H1 (cell line): ENCODE measurements at regions not wholly inside any gene's neighbourhood (a gene's known extent, or its start where the extent isn't known, plus 50 kb on each side); places are given as distances from the start of the nearest gene placed in this dataset.
A peak's percentile ranks its signal among the peaks of the same experiment; 100 is the strongest.

Experiments
- CTCF ChIA-PET: fragments of 300-600 bp; sonication (Branson Sonifier 250); formaldehyde crosslinking; loops from one replicate; lab custom pipeline; 2021; ENCODE audit not compliant: partially characterized antibody; lab: Charles Lee
- POLR2A ChIA-PET: fragments of 300-600 bp; sonication (Branson Sonifier 250); formaldehyde crosslinking; loops from one replicate; lab custom pipeline; 2021; ENCODE audit warnings: inconsistent platforms; ENCODE audit not compliant: partially characterized antibody; lab: Charles Lee
- DNase-seq, 2 experiments: peaks; one replicate each; pipeline versions ENCODE4 v3.0.0 to v3.0.0-alpha.2; 2010 to 2022; ENCODE audit warnings: low spot score in 2 of 2, low read depth in 1 of 2, mixed read lengths in 1 of 2
- FAIRE-seq: peaks from 2 replicates; lab custom pipeline; 2011; peaks lifted over from hg19 to GRCh38; lab: Jason Lieb, UNC
- H2AFZ ChIP-seq: 2 replicates; pipeline ENCODE4 v1.8.1; 2012; ENCODE audit warnings: low read length, inconsistent platforms
- H2AK5ac ChIP-seq: 2 replicates; pipeline ENCODE4 v1.6.1; 2013; ENCODE audit warnings: low read depth, low read length
- H2BK120ac ChIP-seq: replicated peaks from 2 replicates; pipeline ENCODE3; 2013; ENCODE audit warnings: low read depth, low read length, inconsistent platforms
- H2BK12ac ChIP-seq: 2 replicates; pipeline ENCODE4 v1.6.1; 2013; ENCODE audit warnings: low read depth, low read length
- H2BK15ac ChIP-seq: 2 replicates; pipeline ENCODE4 v1.6.1; 2013; ENCODE audit warnings: low read length
- H2BK20ac ChIP-seq: 2 replicates; pipeline ENCODE4 v1.6.1; 2013; ENCODE audit warnings: low read length
- H2BK5ac ChIP-seq: 2 replicates; pipeline ENCODE4 v1.6.1; 2013; ENCODE audit warnings: low read depth, low read length
- H3K14ac ChIP-seq: 2 replicates; pipeline ENCODE4 v1.6.1; 2013; ENCODE audit warnings: inconsistent platforms; ENCODE audit not compliant: insufficient read length
- H3K18ac ChIP-seq: 2 replicates; pipeline ENCODE4 v1.6.1; 2013; ENCODE audit warnings: low read length; ENCODE audit errors: extremely low read depth
- H3K23ac ChIP-seq: 2 replicates; pipeline ENCODE4 v1.6.1; 2013; ENCODE audit warnings: inconsistent platforms; ENCODE audit not compliant: insufficient read length
- H3K23me2 ChIP-seq: 2 replicates; pipeline ENCODE4 v1.6.1; 2013; ENCODE audit warnings: low read depth, low read length
- H3K27ac ChIP-seq: 2 replicates; pipeline ENCODE4 v1.6.1; 2011; ENCODE audit warnings: low read depth, low read length, inconsistent platforms
- H3K27me3 ChIP-seq, 4 experiments: replicated peaks in 1 of 4; 1 replicate in 1 of 4; 2 replicates in 3 of 4; pipeline versions ENCODE4 v1.6.1 to v1.8.1; 2011 to 2013; ENCODE audit warnings: low read length in 3 of 4, mild to moderate bottlenecking in 3 of 4, inconsistent platforms in 2 of 4, mixed read lengths in 2 of 4, moderate library complexity in 1 of 4; ENCODE audit not compliant: control insufficient read depth in 3 of 4, insufficient read depth in 3 of 4; ENCODE audit errors: extremely low read depth in 1 of 4
- H3K36me3 ChIP-seq, 4 experiments: 2 replicates each; pipeline versions ENCODE4 v1.6.1 to v1.8.1; 2011 to 2013; ENCODE audit warnings: mild to moderate bottlenecking in 4 of 4, low read length in 3 of 4, moderate library complexity in 2 of 4, control low read depth in 1 of 4, inconsistent platforms in 1 of 4; ENCODE audit not compliant: insufficient read depth in 4 of 4, control insufficient read depth in 2 of 4
- H3K4ac ChIP-seq: replicated peaks from 2 replicates; pipeline ENCODE3; 2013; ENCODE audit warnings: low read length, low read depth, mixed read lengths, inconsistent platforms; ENCODE audit not compliant: insufficient read length
- H3K4me1 ChIP-seq, 4 experiments: replicated peaks in 1 of 4; 1 replicate in 1 of 4; 2 replicates in 3 of 4; pipeline versions ENCODE4 v1.6.1 to v1.8.1; 2011 to 2013; ENCODE audit warnings: low read length in 3 of 4, inconsistent platforms in 2 of 4, mixed read lengths in 1 of 4; ENCODE audit not compliant: insufficient read depth in 4 of 4, control insufficient read depth in 3 of 4
- H3K4me2 ChIP-seq, 2 experiments: 2 replicates each; pipeline versions ENCODE4 v1.6.1 to v1.8.1; 2011 to 2013; ENCODE audit warnings: low read depth in 2 of 2, low read length in 2 of 2, control low read depth in 1 of 2, inconsistent platforms in 1 of 2, mild to moderate bottlenecking in 1 of 2; ENCODE audit not compliant: insufficient read depth in 1 of 2
- H3K4me3 ChIP-seq, 4 experiments: fragments of 200-600, 300-600 bp in 1 of 4; sonication (generic), shearing (Covaris generic), sonication (Bioruptor Twin) in 1 of 4; 2 replicates each; pipeline versions ENCODE4 v1.5.1 to v1.8.1; 2011 to 2016; ENCODE audit warnings: low read length in 4 of 4, low read depth in 3 of 4, control low read depth in 2 of 4, inconsistent platforms in 2 of 4, mild to moderate bottlenecking in 2 of 4, mixed read lengths in 1 of 4, moderate library complexity in 1 of 4; ENCODE audit not compliant: insufficient read depth in 2 of 4; ENCODE audit errors: extremely low read depth in 1 of 4
- H3K56ac ChIP-seq: replicated peaks from 2 replicates; pipeline ENCODE3; 2013; ENCODE audit warnings: low read depth, mild to moderate bottlenecking, mixed read lengths, low read length, inconsistent platforms; ENCODE audit not compliant: insufficient read length
- H3K79me1 ChIP-seq: 2 replicates; pipeline ENCODE4 v1.6.1; 2013; ENCODE audit warnings: low read depth, low read length, control low read depth
- H3K79me2 ChIP-seq, 2 experiments: 2 replicates each; pipeline versions ENCODE4 v1.6.1 to v1.8.1; 2012 to 2013; ENCODE audit warnings: low read length in 2 of 2, mild to moderate bottlenecking in 2 of 2, inconsistent platforms in 1 of 2; ENCODE audit not compliant: insufficient read depth in 2 of 2, control insufficient read depth in 1 of 2
- H3K9ac ChIP-seq, 4 experiments: replicated peaks in 1 of 4; 1 replicate in 1 of 4; 2 replicates in 3 of 4; pipeline versions ENCODE4 v1.6.1 to v1.8.1; 2011 to 2013; ENCODE audit warnings: low read depth in 3 of 4, low read length in 3 of 4, control low read depth in 2 of 4, mild to moderate bottlenecking in 2 of 4, moderate library complexity in 2 of 4, inconsistent platforms in 1 of 4; ENCODE audit errors: extremely low read depth in 1 of 4
- H3K9me3 ChIP-seq, 2 experiments: 2 replicates each; pipeline versions ENCODE4 v1.6.1 to v1.8.1; 2012 to 2013; ENCODE audit warnings: mild to moderate bottlenecking in 2 of 2, moderate library complexity in 2 of 2, control low read depth in 1 of 2, inconsistent platforms in 1 of 2, low read depth in 1 of 2, low read length in 1 of 2, mixed read lengths in 1 of 2; ENCODE audit not compliant: insufficient read depth in 2 of 2
- H4K20me1 ChIP-seq, 2 experiments: replicated peaks in 1 of 2; 2 replicates each; pipeline versions ENCODE3 to v1.8.1; 2011 to 2013; ENCODE audit warnings: inconsistent platforms in 2 of 2, low read length in 2 of 2, mild to moderate bottlenecking in 1 of 2; ENCODE audit not compliant: insufficient read depth in 2 of 2, control insufficient read depth in 1 of 2
- H4K5ac ChIP-seq: 2 replicates; pipeline ENCODE4 v1.6.1; 2013; ENCODE audit warnings: low read length, low read depth, mixed read lengths, inconsistent platforms; ENCODE audit not compliant: insufficient read length
- H4K8ac ChIP-seq: 2 replicates; pipeline ENCODE4 v1.8.0; 2013; ENCODE audit warnings: mild to moderate bottlenecking, moderate library complexity, low read length, inconsistent platforms; ENCODE audit not compliant: insufficient read depth; ENCODE audit errors: extremely low read depth
- H4K91ac ChIP-seq: replicated peaks from 2 replicates; pipeline ENCODE3; 2013; ENCODE audit warnings: low read length, mixed read lengths, inconsistent platforms; ENCODE audit not compliant: insufficient read length
- BCL11A ChIP-seq, 2 experiments: IDR thresholded peaks; one replicate each; pipeline ENCODE4 v1.6.1; 2011; ENCODE audit warnings: low read depth in 2 of 2, low read length in 2 of 2, mild to moderate bottlenecking in 2 of 2
- EZH2 ChIP-seq: fragments of 200-600 bp; sonication (generic); IDR thresholded peaks from 2 replicates; pipeline ENCODE4 v1.7.1; 2012; ENCODE audit warnings: low read depth, mild to moderate bottlenecking, moderate library complexity, low read length, inconsistent platforms; ENCODE audit not compliant: severe bottlenecking
- FOSL1 ChIP-seq: IDR thresholded peaks from 2 replicates; pipeline ENCODE4 v1.6.1; 2011; ENCODE audit warnings: mild to moderate bottlenecking, low read depth, low read length, moderate library complexity; ENCODE audit not compliant: insufficient read depth
- JUN ChIP-seq: IDR thresholded peaks from 2 replicates; pipeline ENCODE4 v1.6.1; 2011; ENCODE audit warnings: low read depth, mild to moderate bottlenecking, improper control_type of control experiment, low read length
- KDM1A ChIP-seq: fragments of 200-600, 300-600 bp; sonication (generic); IDR thresholded peaks from 2 replicates; pipeline ENCODE4 v1.7.1; 2016; ENCODE audit warnings: mild to moderate bottlenecking, low read length, borderline replicate concordance
- MAFK ChIP-seq: IDR thresholded peaks from 2 replicates; pipeline ENCODE4 v1.6.1; 2012; ENCODE audit warnings: low read depth, mild to moderate bottlenecking, improper control_type of control experiment, low read length
- RBBP5 ChIP-seq: IDR thresholded peaks from 2 replicates; pipeline ENCODE4 v1.7.1; 2012; ENCODE audit warnings: low read depth, mild to moderate bottlenecking, inconsistent platforms, low read length, moderate library complexity, borderline replicate concordance
- TCF12 ChIP-seq: IDR thresholded peaks from 2 replicates; pipeline ENCODE4 v1.6.1; 2011; ENCODE audit warnings: low read depth, mild to moderate bottlenecking, low read length
- TEAD4 ChIP-seq: IDR thresholded peaks from 2 replicates; pipeline ENCODE4 v1.6.1; 2012; ENCODE audit warnings: low read depth, low read length, inconsistent platforms, mixed read lengths
- YY1 ChIP-seq: IDR thresholded peaks from 2 replicates; pipeline ENCODE4 v1.6.1; 2011; ENCODE audit warnings: low read depth, mild to moderate bottlenecking, low read length
- TF ChIP-seq, protein P1 (sequence below): IDR thresholded peaks from 2 replicates; pipeline ENCODE4 v1.6.1; 2012; ENCODE audit warnings: low read length, inconsistent platforms

DNA sequence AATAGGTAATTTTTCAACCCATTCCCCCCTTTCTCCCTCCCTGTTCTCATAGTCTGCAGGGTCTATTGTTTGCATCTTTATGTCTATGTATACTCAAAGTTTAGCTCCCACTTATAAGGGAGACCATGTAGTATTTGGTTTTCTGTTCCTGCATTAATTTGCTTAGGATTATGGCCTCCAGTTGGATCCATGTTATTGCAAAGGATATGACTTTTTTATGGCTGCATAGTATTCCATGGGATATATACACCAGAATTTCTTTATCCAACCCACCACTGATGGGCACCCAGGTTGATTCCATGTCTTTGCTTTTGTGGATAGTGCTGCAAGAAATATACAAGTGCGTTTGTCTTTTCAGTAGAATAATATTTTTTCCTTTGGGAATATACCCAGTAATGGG, 761.6 kb upstream of the GRAMD2B start (continued):
- TF ChIP-seq RBBP5, result no peak

DNA sequence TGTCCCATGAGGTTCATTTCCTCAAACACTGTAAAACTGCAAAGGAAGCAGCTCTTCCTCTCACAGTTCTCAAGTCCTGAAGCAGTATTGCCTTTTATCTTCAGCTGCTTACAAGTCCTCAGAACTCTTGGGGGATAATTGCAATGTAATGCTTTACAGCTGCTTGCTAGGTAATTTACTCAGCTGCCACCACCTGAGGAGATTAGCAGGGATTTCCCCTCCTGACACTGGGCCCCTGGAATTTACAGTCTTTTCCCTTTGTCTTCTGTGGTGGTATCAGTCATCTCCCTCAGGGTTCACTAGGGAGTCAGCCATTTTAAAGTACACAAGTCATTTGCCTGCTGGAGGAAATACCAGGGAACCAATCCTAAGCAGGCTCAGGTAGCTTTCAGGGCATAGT, 754.3 kb upstream of the GRAMD2B start:
- H3K56ac ChIP-seq, result no peak overlapping the region
- TF ChIP-seq BCL11A (IDR thresholded peaks at IDR 0.05; ENCODE audit: low read depth in 2 of 2, low read length in 2 of 2), result no peak
- TF ChIP-seq TCF12, result peak; percentile 94
- TF ChIP-seq YY1, result peak; percentile 90; the same call in 1 of the 2 replicates
- no peak for TF ChIP-seq FOSL1
- peak; percentile 86 for TF ChIP-seq TEAD4
- TF ChIP-seq, protein P1, sequence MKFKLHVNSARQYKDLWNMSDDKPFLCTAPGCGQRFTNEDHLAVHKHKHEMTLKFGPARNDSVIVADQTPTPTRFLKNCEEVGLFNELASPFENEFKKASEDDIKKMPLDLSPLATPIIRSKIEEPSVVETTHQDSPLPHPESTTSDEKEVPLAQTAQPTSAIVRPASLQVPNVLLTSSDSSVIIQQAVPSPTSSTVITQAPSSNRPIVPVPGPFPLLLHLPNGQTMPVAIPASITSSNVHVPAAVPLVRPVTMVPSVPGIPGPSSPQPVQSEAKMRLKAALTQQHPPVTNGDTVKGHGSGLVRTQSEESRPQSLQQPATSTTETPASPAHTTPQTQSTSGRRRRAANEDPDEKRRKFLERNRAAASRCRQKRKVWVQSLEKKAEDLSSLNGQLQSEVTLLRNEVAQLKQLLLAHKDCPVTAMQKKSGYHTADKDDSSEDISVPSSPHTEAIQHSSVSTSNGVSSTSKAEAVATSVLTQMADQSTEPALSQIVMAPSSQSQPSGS, result no peak
- no peak for TF ChIP-seq KDM1A
- peak; percentile 11; the same call in 1 of the 2 replicates for TF ChIP-seq MAFK
- no peak for TF ChIP-seq JUN
- no peak for TF ChIP-seq EZH2

More for the DNA sequence above, 754.3 kb upstream of the GRAMD2B start:
- H2AK5ac ChIP-seq, result no peak overlapping the region
- H3K27me3 ChIP-seq, result no peaks in the 10 kb centered on the region
- peaks cover 3 to 5% of the 10 kb centered on the region in 2 experiments; a peak in 1 of 4 replicates for H3K9me3 ChIP-seq
- peaks cover 0 to 3% (median 0%) of the 10 kb centered on the region in 4 experiments; a peak in 3 of 7 replicates for H3K4me1 ChIP-seq
- no peak overlapping the region for H3K23ac ChIP-seq
- no peak overlapping the region for H3K18ac ChIP-seq
- DNase-seq, result peak in 1 of 2 experiments; percentile 31
- H3K79me2 ChIP-seq, result no peaks in the 10 kb centered on the region
- peak overlapping the region; percentile 62; the same call in 1 of the 2 replicates for H3K27ac ChIP-seq
- no peak overlapping the region for H3K4me2 ChIP-seq
- peak; percentile 73 for FAIRE-seq
- peak overlapping the region; percentile 38 for H4K91ac ChIP-seq
- H2BK15ac ChIP-seq, result peak overlapping the region; percentile 62; the same call in 1 of the 2 replicates
- H4K8ac ChIP-seq, result no peak overlapping the region
- H3K14ac ChIP-seq, result no peak overlapping the region
- no peak overlapping the region for H2BK12ac ChIP-seq
- no peak overlapping the region for H2BK5ac ChIP-seq
- peak overlapping the region; percentile 22; the same call in 1 of the 2 replicates for H2AFZ ChIP-seq
- H3K4ac ChIP-seq, result no peak overlapping the region
- H4K5ac ChIP-seq, result no peak overlapping the region
- no peak overlapping the region for H3K9ac ChIP-seq
- H3K79me1 ChIP-seq, result no peaks in the 10 kb centered on the region
- POLR2A ChIA-PET, result no interaction called here
- H2BK120ac ChIP-seq, result peak overlapping the region; percentile 47
- no peaks in the 10 kb centered on the region for H4K20me1 ChIP-seq
- H3K36me3 ChIP-seq, result no peaks in the 10 kb centered on the region
- no peak overlapping the region for H2BK20ac ChIP-seq
- no peak overlapping the region for H3K4me3 ChIP-seq
- CTCF ChIA-PET, result interaction anchor here (0.6 kb wide), 1 partner anchor 847 kb away, joined by 3 read pairs; no protein-coding TSS in a partner anchor
- no peaks in the 10 kb centered on the region for H3K23me2 ChIP-seq
